Mammary epithelial cell (primary cell): ENCODE measurements at regions not wholly inside any gene's neighbourhood (a gene's known extent, or its start where the extent isn't known, plus 50 kb on each side); places are given as distances from the start of the nearest gene placed in this dataset.

Source experiments
- CTCF ChIP-seq, 2 donors: IDR thresholded peaks in 1 of 2; conservative IDR thresholded peaks in 1 of 2; 2 replicates each; pipeline ENCODE4 v1.5.1; 2011 to 2012; ENCODE audit warnings: inconsistent platforms in 2 of 2, low read length in 2 of 2, mild to moderate bottlenecking in 2 of 2, control low read depth in 1 of 2, low read depth in 1 of 2; ENCODE audit not compliant: insufficient read depth in 1 of 2; ENCODE audit errors: extremely low read depth in 1 of 2
- EZH2 ChIP-seq: IDR thresholded peaks from 2 replicates; pipeline ENCODE4 v1.6.1; 2012; ENCODE audit warnings: low read length, inconsistent platforms, borderline replicate concordance

GRCh38 chr16:27737513-27737912 is 187.6 kb downstream of the KATNIP start:
- TF ChIP-seq CTCF (conservative IDR thresholded peaks at IDR 0.05 in 1 of 2, IDR thresholded peaks at IDR 0.05 in 1 of 2; ENCODE audit: extremely low read depth in 1 of 2, insufficient read depth in 1 of 2, low read depth in 1 of 2, low read length in 2 of 2) (no peak), EZH2 (no peak)
